Femur (tissue), 1 donor: ENCODE measurements at regions not wholly inside any gene's neighbourhood (a gene's known extent, or its start where the extent isn't known, plus 50 kb on each side); places are given as distances from the start of the nearest gene placed in this dataset.
A peak's percentile ranks its signal among the peaks of the same experiment; 100 is the strongest.

Source experiments
- DNase-seq: peaks from one replicate; pipeline ENCODE4 v3.0.0-alpha.2; 2017

DNA sequence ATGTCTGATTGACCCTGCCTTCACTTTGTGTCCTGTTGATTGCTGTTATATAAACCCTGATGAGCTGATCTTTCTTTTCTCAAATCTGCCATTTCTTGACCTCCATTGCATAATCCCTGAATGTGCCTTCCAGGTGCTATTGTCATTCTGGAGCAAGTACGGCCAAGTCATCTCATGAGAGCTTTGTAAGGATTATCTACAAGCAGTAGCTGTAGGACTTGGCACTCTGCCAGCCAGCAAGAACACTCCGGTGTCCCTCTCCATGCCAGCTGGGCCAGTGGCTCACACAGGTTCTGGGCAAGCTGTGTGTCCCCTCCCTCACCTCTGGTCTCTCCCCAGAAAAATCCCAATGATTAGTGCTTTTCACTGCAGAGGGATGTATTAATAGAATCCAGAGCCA lies 348.1 kb downstream of the FOXO1 start:
- peak; percentile 41 for DNase-seq

DNA sequence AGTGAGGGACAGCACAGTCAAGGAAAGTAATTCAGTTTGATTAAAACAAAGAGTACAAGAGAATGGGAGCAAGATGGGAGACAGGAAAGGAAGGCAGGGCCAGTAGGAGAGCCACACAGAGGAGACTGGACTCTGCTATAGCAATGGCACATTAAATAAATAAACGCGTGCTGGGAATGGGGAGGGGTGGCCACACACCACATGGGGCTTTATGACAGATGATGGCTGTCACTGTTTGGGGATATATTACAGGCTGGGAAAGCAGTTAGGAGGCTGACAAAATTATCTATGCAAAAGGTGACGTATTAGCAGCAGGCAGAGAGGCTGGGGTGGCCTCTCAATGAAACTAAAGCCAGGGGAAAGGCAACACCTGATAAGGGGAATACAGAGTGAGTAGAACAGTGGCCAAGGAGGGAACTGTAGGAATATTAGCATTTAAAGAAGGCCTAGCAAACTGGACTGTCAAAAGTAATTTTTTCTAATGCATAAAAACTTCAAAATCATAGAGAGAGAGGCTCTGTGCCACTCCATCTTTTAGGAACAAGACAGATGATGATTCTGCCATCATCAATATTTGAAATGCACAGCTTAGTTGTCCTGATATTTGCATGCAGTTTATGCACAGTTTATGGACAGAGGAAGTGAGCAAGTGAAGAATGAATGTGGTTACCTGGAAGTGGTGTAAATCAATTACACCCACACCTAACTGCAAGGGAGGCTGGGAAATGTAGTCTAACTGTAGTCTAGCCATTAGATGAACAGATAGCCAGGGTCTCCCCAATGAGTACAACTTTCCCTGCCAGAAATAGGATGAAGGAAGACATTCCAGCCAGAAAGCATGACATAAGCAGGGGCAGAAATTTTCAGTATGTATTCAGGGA lies 346.5 kb downstream of the FOXO1 start:
- no peak for DNase-seq

DNA sequence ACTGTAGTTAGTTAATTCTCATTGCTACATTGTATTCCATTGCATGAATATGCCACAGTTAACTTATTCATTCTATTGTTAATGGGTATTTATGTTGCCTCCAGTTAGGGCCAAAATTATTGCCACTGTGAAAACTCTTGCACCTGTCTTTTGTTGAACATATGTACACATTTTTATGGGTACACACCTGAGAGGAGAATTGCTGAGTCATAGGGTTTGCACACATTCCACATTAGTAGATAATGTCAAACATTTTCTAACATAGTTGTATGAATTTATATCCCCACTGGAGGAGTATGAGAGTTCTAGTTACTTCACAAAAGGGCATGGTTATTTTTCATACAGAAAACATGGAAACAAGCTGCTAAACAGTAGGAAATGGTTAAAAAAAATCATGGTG lies 338.4 kb downstream of the FOXO1 start:
- DNase-seq = no peak

DNA sequence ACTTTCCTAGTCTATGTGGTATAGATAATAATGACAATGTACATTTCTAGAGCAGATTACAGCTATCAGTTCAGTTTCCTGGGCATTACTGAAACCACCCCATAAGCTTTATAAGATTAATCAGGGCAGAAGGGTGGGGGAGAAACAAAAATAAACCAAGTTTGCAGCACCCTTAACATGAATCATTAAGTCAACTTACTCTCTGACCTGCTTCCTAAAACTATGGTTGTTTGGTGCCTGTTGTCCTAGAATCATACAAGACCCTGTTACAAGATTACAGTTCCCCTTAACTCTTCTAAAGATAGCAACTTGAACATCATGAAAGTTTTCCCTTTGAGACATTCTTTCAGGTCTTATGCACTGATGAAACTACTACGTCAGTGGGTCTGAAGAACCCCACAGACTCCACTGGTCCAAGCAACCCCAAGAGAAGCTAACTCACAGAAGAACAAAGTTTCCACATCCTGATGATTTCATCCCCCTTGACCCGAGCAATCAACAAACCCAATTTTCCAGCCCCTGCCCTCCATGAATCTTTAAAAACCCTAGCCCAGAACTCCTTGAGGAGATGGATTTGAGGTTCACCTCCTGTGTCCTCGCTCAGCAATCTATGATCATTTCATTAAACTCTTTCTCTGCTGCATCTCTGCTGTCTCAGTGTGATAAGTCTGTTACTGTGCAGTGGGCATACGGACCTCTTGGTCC lies 336.5 kb downstream of the FOXO1 start:
- DNase-seq = no peak

DNA sequence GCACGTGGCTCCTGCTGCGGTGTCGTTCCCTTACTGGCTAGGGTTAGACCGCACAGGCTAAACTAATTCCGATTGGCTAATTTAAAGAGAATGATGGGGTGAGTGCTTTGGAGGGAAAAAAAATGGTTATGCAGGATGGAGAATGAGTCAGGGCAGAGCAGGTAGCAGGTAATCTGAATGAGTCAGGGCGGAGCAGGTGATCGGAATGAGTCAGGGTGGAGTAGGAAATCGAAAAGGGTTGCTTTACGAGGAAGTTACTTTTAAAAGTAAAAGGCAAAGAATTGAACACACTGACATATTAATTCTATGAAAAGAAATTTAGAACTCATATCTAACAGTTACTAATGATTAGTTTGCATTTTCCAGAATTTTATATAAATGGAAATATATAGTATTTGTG lies 335.5 kb downstream of the FOXO1 start:
- DNase-seq = no peak

DNA sequence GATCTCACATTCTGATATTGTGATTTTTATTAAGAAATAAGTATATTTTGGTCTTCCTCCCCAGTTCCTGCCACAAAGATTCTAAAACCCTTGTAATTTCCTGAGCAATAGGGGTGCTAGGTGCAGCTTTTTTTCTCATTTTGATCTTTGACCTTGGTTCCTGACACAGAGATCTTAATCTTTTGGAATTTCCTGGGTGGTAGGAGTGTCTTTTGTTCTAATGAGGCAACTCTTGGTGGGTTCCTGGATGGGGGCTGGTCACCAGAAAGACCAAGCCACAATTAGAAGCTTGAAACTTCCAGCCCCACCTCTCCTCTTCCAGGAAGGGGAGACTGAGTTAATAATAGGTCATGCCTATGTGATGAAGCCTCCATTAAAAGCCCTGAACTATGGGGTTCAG lies 334.6 kb downstream of the FOXO1 start:
- no peak for DNase-seq

DNA sequence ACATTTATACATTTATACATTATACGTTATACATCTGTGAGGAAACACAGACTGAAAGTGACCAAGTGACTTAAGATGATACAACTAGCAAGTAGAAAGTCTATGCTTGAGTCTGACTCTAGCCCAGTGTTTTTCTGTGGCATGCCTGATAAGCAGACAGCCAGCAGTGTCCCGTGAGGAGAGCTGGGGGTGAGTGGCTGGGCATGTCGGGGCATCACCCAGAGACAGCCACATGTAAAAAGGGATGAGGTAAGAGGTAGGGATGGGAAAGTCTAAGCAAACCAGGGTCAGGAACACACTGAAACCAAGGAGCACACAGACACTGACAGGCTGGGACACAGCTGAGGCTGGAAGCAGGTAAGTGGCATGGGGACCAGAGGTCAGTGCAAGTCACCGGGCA lies 333.2 kb downstream of the FOXO1 start:
- no peak for DNase-seq

DNA sequence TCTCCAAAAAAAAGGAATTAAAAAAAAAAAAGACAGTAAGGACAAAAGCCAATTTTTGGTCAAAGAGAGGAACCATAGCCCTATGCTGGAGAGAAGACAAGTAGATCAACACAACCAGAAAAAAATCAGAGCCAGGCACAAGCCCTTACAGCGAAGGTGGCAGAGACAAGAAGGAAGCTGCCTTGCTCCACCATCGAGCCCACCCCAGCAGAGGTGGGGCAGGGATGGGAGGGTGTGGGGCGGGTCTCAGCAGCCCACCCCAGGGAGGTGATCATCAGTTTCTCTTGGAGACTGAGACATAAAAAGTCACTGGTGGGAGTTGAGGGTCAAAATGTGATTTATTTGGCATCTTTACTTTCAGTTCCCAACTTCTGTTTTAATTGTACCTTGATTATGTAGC lies 332.4 kb downstream of the FOXO1 start:
- no peak for DNase-seq

DNA sequence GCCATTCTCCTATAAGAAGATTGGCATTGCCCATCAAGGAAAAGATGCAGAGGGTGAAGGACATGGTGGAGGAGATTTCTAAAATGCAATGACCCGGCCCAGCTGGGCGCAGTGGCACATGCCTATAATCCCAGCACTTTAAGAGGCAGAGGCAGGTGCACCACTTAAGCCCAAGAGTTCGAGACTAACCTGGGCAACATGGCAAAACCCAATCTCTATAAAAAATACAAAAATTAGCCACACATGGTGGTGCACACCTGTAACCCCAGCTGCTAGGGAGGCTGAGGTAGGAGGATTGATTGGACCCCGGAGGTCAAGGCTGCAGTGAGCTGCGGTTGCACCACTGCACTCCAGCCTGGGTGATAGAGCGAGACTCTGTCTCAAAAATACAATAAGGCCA lies 331.8 kb downstream of the FOXO1 start:
- no peak for DNase-seq

DNA sequence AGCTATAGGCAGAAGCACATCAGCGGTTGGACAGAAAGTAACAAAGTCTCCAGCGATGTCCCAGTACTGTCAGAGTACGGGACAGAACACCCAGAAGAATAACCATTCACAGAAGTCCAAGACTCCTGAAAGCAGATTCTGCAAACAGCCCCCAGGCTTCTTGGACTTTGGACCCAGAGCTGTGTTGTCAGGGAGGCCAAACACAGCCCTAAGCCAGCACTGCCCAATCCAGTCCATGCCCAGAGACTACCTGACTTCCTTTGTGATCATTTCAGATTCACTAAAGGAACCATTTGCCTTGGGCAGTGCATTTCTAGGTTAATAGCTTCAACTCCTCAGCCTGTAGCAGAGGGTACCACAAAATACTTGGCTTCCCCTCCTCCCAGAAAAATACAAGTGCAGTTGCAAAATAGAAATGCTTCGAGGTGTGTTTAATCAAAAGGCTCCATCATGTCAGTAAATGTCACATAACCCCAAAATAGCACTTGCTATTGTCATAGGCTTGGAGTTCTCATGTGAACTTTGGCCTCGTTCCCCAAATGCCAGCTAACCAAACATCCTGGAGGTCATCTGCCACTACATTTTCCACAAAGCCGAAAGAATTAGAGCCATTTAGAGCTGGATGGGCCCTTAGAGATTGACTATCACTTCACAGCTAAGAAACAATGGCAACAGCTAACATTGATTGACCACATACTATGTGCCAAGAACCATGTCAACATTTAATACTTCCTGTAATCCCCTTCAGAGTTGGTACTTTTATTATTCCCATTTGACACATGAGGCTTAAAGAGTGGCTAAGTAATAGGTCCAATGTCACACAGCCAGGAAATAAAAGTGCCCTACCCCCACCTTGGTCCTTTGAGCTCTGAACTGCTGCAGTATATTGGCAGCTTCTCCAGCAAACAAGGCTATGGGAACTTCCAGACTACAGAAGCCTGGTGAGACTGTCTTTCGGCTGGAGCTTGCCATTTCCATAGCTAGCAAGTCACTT lies 329.9 kb downstream of the FOXO1 start:
- DNase-seq = no peak

DNA sequence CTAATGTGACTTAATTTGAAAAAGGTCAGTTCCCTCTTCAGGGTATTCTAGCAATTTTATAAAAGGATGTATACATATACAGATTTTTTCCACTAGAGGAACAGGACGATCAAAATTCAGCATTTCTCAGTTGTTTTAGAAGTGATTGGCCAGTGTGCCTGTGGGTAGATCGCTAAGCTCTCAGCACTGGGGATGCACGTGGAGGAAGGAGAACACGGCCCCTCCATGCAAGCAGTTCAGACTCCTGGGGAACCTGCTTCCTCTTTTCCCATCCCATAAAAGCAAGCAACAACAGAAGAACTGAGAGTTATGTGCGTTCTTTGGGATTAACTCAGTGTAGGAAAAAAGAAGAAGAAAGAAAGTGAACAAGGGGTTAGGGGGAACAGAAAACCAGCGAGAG lies 328.8 kb downstream of the FOXO1 start:
- DNase-seq = no peak

DNA sequence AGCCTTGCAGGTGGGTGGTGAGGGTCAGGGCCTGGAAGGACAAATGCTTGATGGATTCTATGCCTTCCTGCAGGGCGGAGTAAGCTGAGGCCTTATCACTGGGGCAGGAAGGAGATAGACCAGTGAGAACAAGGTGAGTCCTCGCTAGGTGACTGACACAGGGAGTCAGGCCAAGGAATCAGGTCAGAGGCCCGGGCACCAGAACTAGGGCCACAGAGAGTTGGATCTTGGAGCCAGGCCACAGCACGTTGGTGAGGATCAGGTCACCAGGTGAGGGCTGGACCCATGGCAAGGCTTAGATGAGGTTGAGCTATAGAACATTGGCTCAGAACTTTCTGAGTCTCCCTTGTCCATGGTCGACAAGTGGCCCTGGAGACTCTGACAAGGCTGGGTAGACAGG lies 328.2 kb downstream of the FOXO1 start:
- no peak for DNase-seq

DNA sequence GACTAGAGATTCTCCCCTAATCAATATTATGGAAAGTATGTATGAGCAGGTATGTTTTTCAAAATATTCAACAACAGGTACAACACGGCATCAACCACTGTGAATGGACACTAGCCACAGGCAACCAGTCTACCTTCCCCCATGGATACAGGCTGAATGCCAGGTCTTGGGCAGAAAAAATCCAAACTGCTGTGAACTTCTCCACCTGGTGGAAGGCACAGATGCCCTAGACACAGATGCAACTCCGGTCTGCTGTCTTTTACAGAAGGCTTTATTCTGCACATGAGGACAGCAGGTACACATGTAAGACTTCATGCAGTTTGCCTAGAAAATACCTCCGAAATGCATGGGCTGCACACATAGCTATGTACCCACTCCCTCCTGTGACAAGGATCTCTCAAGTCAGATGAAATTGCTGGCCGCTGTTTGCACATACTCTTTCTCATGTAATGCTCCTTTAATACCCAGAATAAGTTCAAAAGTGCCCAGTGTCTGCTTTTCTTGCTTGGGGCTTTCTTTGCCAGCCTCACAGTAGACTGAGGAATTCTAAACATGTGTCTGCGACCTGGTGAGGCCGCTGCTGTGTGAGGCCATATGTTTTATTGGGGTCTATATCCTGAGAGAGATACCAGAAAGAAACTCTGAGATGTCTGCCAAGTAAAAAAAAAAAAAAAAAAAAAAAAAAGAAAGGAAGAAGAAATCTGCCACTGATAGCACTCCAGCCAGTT lies 325.9 kb downstream of the FOXO1 start:
- no peak for DNase-seq

DNA sequence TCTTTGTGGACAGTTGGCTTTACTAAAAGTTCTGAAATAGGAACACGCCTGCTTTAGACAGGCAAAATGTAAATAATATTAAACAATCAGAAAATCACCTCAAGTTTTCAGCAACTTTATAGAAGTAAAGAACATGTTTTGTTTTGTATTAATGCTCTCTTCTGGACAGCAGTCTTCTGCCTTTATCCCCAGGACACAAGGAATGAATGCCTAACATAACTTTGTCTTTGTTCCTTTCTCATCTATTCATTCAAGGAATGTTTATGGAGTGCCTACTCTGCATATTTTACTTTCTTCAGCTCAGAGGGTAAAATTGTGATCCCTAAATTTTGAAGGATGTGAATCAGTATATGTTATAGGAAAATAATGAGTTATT lies 325.4 kb downstream of the FOXO1 start:
- DNase-seq = no peak

DNA sequence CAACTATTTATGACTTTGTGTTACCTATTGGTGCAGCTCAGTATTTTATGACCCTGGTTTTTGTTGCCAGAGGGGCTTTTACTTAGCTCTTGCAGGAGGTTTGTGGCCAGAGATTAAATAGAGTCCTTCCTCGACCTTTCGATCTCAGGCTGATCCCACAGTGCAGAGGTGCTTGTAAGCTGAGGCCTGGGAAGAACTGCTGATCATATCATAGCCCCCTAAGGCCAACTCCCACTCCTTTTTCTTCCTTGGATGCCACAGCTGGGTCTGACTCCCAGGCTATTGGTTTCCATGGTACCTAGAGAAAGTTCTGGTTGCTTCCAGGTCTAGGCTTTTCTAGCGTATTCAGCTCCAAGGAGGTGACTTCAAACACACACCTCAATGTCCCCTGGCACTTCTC lies 324.9 kb downstream of the FOXO1 start:
- DNase-seq = no peak

DNA sequence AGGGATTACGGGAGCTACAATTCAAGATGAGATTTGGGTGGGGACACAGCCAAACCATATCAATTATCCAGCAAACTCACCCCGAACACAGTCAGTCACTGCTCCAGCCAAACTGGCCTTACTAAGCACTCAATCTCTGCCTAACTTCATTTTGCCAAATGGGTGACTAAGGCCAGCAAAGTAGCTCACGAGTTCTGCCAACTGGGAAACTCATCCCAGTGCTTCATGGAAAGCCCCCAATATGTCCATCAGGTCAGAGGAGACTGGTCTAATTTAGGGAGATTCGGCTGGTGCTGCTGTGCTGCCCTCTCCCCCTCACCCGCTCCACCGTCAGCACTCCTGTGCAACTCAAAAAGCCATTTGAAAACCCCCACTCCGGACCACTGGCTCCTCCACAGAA lies 324.0 kb downstream of the FOXO1 start:
- no peak for DNase-seq

DNA sequence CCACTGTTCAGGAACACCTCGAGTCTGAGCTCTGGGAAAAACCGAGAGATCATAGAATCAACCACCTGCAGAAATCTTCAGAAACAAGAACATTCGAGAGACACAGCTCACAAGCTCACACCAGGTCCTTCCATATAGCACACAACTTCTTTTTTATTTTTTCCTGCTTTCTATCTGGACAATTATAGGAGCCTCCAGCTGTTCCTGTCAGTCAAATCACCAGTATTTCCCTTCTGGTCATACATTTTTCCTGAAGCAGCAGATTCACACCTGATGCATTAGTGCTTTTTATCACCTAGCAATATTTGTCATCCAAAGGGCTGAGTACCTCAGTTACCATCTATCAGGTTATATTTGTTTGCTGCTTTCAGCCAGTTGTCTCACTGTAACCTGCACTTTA lies 323.5 kb downstream of the FOXO1 start:
- DNase-seq = no peak

DNA sequence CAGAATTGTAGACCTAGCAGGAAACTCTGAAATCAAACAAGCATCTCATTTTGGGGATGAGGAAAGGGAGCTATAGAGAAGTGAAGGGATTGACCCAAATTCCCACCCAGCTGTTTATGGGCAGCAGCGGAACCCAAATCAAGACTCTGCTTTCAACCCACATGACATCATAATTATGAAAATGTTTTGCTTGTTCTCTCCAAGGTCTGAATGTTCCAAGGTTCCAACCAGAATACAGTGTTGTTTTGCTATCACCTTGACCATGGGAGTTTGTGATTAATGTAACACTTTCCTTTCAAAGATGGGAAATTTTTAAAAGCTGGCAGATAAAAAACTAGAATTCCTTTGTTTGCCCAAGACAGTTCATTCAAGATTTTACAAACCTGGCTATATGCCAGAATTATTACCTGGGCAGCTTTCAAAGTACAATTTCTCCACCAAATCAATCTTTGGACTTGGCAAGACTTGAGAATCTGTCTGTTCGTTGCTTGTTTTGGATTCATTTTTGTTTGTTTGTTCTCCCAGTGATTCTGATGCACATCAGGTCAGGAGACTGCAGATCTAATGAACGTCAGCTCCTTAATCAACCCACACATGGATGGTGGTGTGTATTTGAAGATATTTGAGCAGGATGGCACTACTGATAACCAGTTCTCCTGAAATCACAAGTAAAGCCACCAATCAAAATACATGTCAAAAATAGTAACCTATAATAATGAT lies 322.7 kb downstream of the FOXO1 start:
- DNase-seq = no peak

DNA sequence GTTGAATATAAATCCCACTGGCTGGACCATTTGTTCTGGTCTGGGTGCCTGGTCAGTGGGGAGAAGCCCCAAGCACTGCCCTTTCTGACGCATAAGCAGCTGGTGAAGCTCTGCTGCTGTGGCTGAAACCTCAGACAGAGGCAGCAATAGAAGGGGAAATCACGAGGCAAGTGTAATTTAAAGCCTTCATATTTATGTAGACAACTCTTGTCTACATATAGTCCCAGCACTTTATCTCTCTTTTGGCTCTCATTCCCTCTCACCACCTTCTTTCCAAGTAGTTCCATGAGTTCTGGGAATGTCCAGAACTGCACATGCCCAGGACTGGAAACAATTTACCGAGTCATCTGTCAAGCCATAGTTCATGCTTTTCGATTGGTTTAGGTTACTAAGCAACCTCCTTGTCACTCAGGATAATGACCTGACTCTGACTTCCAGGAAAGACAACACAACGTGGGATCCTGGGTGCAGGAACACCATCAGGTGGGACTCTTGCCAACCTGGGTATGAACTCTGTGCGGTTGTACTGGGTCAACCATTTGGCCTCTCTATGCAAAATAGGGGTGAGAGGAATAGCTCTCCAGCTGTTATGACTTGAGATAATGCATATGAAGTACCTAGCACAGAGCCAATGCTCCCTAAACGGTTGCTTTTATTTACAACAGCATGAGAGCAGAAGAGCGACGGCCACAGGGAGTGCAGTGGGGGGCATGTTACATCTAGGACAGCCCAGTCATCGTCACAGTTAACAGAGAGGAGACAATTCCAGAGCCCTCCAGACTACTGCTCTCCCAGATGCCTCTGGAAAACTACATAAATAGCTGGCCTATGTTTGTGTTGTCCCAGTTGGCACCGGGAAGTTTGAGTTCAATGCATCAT lies 321.9 kb downstream of the FOXO1 start:
- DNase-seq = no peak

DNA sequence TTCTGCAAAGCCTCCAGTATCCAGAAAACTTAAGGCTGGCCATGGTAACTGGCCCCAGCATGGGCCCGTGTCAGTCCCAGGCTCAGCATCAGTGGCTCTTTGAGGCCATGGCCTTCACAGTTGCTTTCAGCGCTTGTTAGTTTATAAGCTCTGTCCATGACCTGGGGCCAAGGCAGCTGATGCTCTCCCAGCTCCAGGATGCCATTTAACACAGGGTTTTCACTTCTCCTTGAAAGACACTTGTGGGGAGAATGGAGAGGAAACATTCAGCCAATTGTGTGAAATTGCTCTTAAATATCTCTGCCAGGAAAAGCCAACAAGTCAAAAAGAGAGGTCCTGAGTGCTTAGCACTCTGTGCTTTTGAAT lies 321.3 kb downstream of the FOXO1 start:
- DNase-seq = no peak
